Coronary artery (tissue), 2 donors: ENCODE measurements at regions not wholly inside any gene's neighbourhood (a gene's known extent, or its start where the extent isn't known, plus 50 kb on each side); places are given as distances from the start of the nearest gene placed in this dataset.
A peak's percentile ranks its signal among the peaks of the same experiment; 100 is the strongest.

Experiments
- DNase-seq: peaks from one replicate; pipeline ENCODE4 v3.0.0-alpha.2; 2017; ENCODE audit warnings: low spot score
- H3K27ac ChIP-seq, 2 donors: fragments of 200-600 bp; sonication (generic); one replicate each; pipeline ENCODE4 v1.5.1; 2016 to 2019
- H3K4me3 ChIP-seq: fragments of 200-600 bp; sonication (generic); 2 replicates; pipeline ENCODE4 v1.5.1; 2016; ENCODE audit warnings: mild to moderate bottlenecking, moderate library complexity
- TF ChIP-seq, protein P1 (sequence below): fragments of 200-600 bp; sonication (generic); IDR thresholded peaks from one replicate; pipeline ENCODE4 v1.5.1; 2019; ENCODE audit warnings: antibody characterized with exemption

DNA sequence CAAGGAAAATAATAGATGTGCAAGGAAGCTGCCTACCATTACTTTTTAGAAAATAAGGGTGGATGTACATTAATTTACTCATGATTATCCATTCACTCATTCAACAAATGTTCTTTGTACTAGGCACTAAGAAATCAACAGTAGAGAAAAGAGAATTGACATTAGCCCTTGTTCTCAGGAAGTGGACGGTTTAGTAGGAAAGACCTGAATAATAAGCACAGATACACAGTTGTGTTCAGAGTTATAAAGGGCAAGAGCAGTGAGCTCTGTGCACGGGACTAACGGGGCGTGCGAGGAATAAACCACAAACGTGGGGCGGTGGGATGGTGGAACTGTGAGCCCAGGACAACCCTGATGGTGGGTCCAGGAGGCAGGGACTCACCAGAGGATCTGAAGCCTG is 94.4 kb upstream of the MBOAT2 start:
- H3K27ac ChIP-seq = no peak overlapping the region
- no peak for DNase-seq
- TF ChIP-seq, protein P1, sequence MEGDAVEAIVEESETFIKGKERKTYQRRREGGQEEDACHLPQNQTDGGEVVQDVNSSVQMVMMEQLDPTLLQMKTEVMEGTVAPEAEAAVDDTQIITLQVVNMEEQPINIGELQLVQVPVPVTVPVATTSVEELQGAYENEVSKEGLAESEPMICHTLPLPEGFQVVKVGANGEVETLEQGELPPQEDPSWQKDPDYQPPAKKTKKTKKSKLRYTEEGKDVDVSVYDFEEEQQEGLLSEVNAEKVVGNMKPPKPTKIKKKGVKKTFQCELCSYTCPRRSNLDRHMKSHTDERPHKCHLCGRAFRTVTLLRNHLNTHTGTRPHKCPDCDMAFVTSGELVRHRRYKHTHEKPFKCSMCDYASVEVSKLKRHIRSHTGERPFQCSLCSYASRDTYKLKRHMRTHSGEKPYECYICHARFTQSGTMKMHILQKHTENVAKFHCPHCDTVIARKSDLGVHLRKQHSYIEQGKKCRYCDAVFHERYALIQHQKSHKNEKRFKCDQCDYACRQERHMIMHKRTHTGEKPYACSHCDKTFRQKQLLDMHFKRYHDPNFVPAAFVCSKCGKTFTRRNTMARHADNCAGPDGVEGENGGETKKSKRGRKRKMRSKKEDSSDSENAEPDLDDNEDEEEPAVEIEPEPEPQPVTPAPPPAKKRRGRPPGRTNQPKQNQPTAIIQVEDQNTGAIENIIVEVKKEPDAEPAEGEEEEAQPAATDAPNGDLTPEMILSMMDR = no peak
- no peak overlapping the region for H3K4me3 ChIP-seq

DNA sequence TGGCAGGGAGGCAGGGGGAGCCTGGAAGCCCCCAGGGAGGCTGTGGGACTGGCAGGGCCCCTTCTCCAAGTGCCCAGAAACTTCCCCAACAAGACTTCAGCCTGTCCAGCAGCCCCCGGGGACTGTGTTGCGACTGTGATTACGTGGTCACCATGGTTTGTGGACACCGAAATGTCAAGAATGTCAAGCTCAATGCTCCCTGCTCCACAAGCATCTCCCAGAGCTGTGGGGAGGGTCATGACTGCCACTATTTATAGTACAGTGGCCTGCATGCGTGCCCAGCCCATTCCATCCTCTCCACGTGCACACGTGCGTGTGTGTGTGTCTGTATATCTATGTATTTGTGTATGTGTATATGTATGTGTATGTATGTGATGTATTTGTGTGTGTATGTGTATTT is 93.8 kb upstream of the MBOAT2 start:
- no peak overlapping the region for H3K4me3 ChIP-seq
- H3K27ac ChIP-seq = no peak overlapping the region
- no peak for DNase-seq
- TF ChIP-seq, protein P1 = no peak

- DNase-seq = no peak
- TF ChIP-seq, protein P1 = no peak
- H3K27ac ChIP-seq = no peak overlapping the region
- H3K4me3 ChIP-seq = no peak overlapping the region
These were observed 93.3 kb upstream of the MBOAT2 start for GRCh38 chr2:9096761-9097160.

GRCh38 chr2:9095690-9096089 is 92.2 kb upstream of the MBOAT2 start:
- peak overlapping the region; percentile 59 for H3K4me3 ChIP-seq
- no peak for DNase-seq
- peak overlapping the region in 1 of 2 donors; percentile 23 for H3K27ac ChIP-seq
- TF ChIP-seq, protein P1 = no peak

DNA sequence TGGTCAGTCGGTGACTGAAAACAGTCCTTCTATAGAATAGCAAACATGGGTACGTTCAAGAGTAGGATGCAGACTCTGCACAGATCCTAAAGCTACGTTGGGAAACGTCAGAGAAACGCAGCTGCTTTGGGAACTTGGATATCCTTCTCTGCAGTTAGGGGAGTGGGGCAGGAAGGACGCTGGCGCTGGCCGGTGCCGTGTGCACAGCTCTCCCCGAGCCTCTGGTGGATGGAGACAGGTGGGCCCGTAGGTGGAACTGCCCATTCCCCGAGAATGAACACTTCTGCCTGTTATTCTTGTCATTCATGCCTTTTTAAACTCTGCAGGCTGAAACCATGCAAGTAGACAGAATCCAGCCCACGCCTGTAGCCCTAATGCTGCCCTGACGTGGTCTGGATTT is 91.7 kb upstream of the MBOAT2 start:
- no peak for DNase-seq
- peak overlapping the region in 1 of 2 donors; percentile 23 for H3K27ac ChIP-seq
- peak overlapping the region; percentile 59 for H3K4me3 ChIP-seq
- TF ChIP-seq, protein P1 = no peak

DNA sequence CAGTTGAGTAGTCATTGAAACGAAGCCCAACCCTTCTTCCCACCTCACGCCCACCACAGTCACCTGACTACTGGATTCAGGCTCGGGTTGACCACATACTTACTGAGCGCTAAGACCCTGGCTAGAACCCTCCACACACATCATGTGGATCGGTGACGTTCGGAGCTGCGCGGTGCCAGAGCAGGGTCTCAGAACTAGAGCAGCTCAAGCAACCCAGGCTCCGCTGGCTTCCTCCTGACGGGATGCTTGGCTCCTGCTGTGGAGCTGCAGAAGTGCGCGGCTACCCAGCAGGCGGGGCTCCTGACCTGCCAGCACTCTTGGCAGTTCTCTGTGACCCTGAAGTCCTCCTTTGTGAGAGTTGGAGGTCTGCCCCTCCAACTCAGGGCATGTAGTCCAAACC is 90.6 kb upstream of the MBOAT2 start:
- TF ChIP-seq, protein P1 = no peak
- Histone ChIP-seq H3K27ac (no peak overlapping the region), H3K4me3 (no peak overlapping the region)
- DNase-seq = no peak

DNA sequence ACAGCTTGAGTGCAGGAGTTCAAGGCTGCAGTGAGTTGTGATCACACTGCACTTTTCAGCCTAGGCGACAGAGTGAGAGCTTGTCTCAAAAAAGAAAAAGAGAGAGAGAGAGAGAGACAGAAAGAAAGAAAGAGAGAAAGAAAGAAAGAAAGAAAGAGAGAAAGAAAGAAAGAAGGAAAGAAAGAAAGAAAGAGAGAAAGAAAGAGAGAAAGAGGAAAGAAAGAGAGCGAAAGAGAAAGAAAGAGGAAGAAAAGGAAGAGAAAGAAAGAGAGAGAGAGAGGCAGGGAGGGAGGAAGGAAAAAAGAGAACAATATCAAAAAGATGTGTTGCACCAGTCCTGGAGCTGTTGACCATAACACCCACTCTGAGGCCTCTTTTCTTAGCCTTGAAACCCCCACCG is 89.8 kb upstream of the MBOAT2 start:
- no peak for DNase-seq
- TF ChIP-seq, protein P1 = no peak
- no peak overlapping the region for H3K4me3 ChIP-seq
- no peak overlapping the region for H3K27ac ChIP-seq
